ENCODE measurements at regions not wholly inside any gene's neighbourhood (a gene's known extent, or its start where the extent isn't known, plus 50 kb on each side); places are given as distances from the start of the nearest gene placed in this dataset.
"Not testable (repeated sequence)": the region's sequence is repeated elsewhere in the genome, so short reads cannot be mapped to it uniquely, and the experiment has no call there.

- H3K9me3 ChIP-seq (ENCODE audit: low read depth, low read length); H3K4me3 ChIP-seq; DNase-seq (ENCODE audit: low read depth, low spot score); H3K27ac ChIP-seq; H3K9ac ChIP-seq (ENCODE audit: insufficient read length); H3K36me3 ChIP-seq (ENCODE audit: insufficient read depth, low read length): not testable (repeated sequence)
Observed at GRCh38 chr4:27075603-27076002, 215.0 kb downstream of the STIM2 start.

GRCh38 chr4:27078934-27079455 lies 218.4 kb downstream of the STIM2 start:
- H3K27ac ChIP-seq = no peak overlapping the region
- DNase-seq (ENCODE audit: low read depth, low spot score) = no peak
- no peak overlapping the region for H3K4me3 ChIP-seq
- TF ChIP-seq EZH2 (IDR thresholded peaks at IDR 0.05) (no peak), FOXP2 (optimal IDR thresholded peaks at IDR 0.05; ENCODE audit: control extremely low read depth, extremely low read length, insufficient read depth) (no peak), POLR2AphosphoS5 (IDR thresholded peaks at IDR 0.05; ENCODE audit: borderline replicate concordance, low read depth, low read length) (no peak)
- H3K9ac ChIP-seq (ENCODE audit: insufficient read length) = no peak overlapping the region
- no peaks in the 10 kb centered on the region for H3K9me3 ChIP-seq (ENCODE audit: low read depth, low read length)
- no peaks in the 10 kb centered on the region for H3K36me3 ChIP-seq (ENCODE audit: insufficient read depth, low read length)

GRCh38 chr4:27081675-27082586 lies 221.3 kb downstream of the STIM2 start:
- Histone ChIP-seq H3K9ac (ENCODE audit: insufficient read length) (no peak overlapping the region), H3K36me3 (ENCODE audit: insufficient read depth, low read length) (no peaks in the 10 kb centered on the region), H3K9me3 (ENCODE audit: low read depth, low read length) (no peaks in the 10 kb centered on the region), H3K27ac (no peak overlapping the region), H3K4me3 (no peak overlapping the region)
- no peak for TF ChIP-seq FOXP2 (optimal IDR thresholded peaks at IDR 0.05; ENCODE audit: control extremely low read depth, extremely low read length, insufficient read depth)
- TF ChIP-seq POLR2AphosphoS5 (IDR thresholded peaks at IDR 0.05; ENCODE audit: borderline replicate concordance, low read depth, low read length) = no peak
- TF ChIP-seq EZH2 (IDR thresholded peaks at IDR 0.05) = no peak
- no peak for DNase-seq (ENCODE audit: low read depth, low spot score)

GRCh38 chr4:27082776-27083175 lies 222.1 kb downstream of the STIM2 start:
- Histone ChIP-seq H3K27ac (no peak overlapping the region), H3K9me3 (ENCODE audit: low read depth, low read length) (no peaks in the 10 kb centered on the region), H3K9ac (ENCODE audit: insufficient read length) (no peak overlapping the region), H3K4me3 (no peak overlapping the region), H3K36me3 (ENCODE audit: insufficient read depth, low read length) (no peaks in the 10 kb centered on the region)
- TF ChIP-seq FOXP2 (optimal IDR thresholded peaks at IDR 0.05; ENCODE audit: control extremely low read depth, extremely low read length, insufficient read depth) = no peak
- TF ChIP-seq EZH2 (IDR thresholded peaks at IDR 0.05) = no peak
- no peak for TF ChIP-seq POLR2AphosphoS5 (IDR thresholded peaks at IDR 0.05; ENCODE audit: borderline replicate concordance, low read depth, low read length)
- no peak for DNase-seq (ENCODE audit: low read depth, low spot score)

- Histone ChIP-seq H3K9ac (ENCODE audit: insufficient read length) (no peak overlapping the region), H3K4me3 (peak overlapping the region; percentile 77)
- no peak for DNase-seq (ENCODE audit: low read depth, low spot score)
Observed at GRCh38 chr4:27084685-27085361, 224.2 kb downstream of the STIM2 start.

GRCh38 chr4:27085396-27085795 lies 224.8 kb downstream of the STIM2 start:
- Histone ChIP-seq H3K27ac (no peak overlapping the region), H3K9me3 (ENCODE audit: low read depth, low read length) (no peaks in the 10 kb centered on the region), H3K9ac (ENCODE audit: insufficient read length) (no peak overlapping the region), H3K36me3 (ENCODE audit: insufficient read depth, low read length) (no peaks in the 10 kb centered on the region), H3K4me3 (peak overlapping the region; percentile 77)
- no peak for DNase-seq (ENCODE audit: low read depth, low spot score)
- no peak for TF ChIP-seq EZH2 (IDR thresholded peaks at IDR 0.05)
- no peak for TF ChIP-seq POLR2AphosphoS5 (IDR thresholded peaks at IDR 0.05; ENCODE audit: borderline replicate concordance, low read depth, low read length)
- no peak for TF ChIP-seq FOXP2 (optimal IDR thresholded peaks at IDR 0.05; ENCODE audit: control extremely low read depth, extremely low read length, insufficient read depth)

More at GRCh38 chr4:27084685-27085361, 224.2 kb downstream of the STIM2 start:
- no peak overlapping the region for H3K27ac ChIP-seq
- no peaks in the 10 kb centered on the region for H3K36me3 ChIP-seq (ENCODE audit: insufficient read depth, low read length)
- no peaks in the 10 kb centered on the region for H3K9me3 ChIP-seq (ENCODE audit: low read depth, low read length)
- TF ChIP-seq POLR2AphosphoS5 (IDR thresholded peaks at IDR 0.05; ENCODE audit: borderline replicate concordance, low read depth, low read length) = no peak
- no peak for TF ChIP-seq FOXP2 (optimal IDR thresholded peaks at IDR 0.05; ENCODE audit: control extremely low read depth, extremely low read length, insufficient read depth)
- no peak for TF ChIP-seq EZH2 (IDR thresholded peaks at IDR 0.05)

- no peaks in the 10 kb centered on the region for H3K9me3 ChIP-seq (ENCODE audit: low read depth, low read length)
- H3K4me3 ChIP-seq = no peak overlapping the region
- no peaks in the 10 kb centered on the region for H3K36me3 ChIP-seq (ENCODE audit: insufficient read depth, low read length)
- no peak for DNase-seq (ENCODE audit: low read depth, low spot score)
- H3K9ac ChIP-seq (ENCODE audit: insufficient read length) = no peak overlapping the region
- H3K27ac ChIP-seq = no peak overlapping the region
- TF ChIP-seq EZH2 (IDR thresholded peaks at IDR 0.05) = no peak
- TF ChIP-seq POLR2AphosphoS5 (IDR thresholded peaks at IDR 0.05; ENCODE audit: borderline replicate concordance, low read depth, low read length) = no peak
- no peak for TF ChIP-seq FOXP2 (optimal IDR thresholded peaks at IDR 0.05; ENCODE audit: control extremely low read depth, extremely low read length, insufficient read depth)
Observed at GRCh38 chr4:27087306-27088045, 226.8 kb downstream of the STIM2 start.

- no peak for DNase-seq (ENCODE audit: low read depth, low spot score)
- TF ChIP-seq EZH2 (IDR thresholded peaks at IDR 0.05) (no peak), POLR2AphosphoS5 (IDR thresholded peaks at IDR 0.05; ENCODE audit: borderline replicate concordance, low read depth, low read length) (no peak), FOXP2 (optimal IDR thresholded peaks at IDR 0.05; ENCODE audit: control extremely low read depth, extremely low read length, insufficient read depth) (no peak)
- Histone ChIP-seq H3K36me3 (ENCODE audit: insufficient read depth, low read length) (no peaks in the 10 kb centered on the region), H3K4me3 (no peak overlapping the region), H3K9ac (ENCODE audit: insufficient read length) (no peak overlapping the region), H3K9me3 (ENCODE audit: low read depth, low read length) (no peaks in the 10 kb centered on the region), H3K27ac (no peak overlapping the region)
Observed at GRCh38 chr4:27088491-27088890, 227.8 kb downstream of the STIM2 start.
